ENCODE measurements at regions not wholly inside any gene's neighbourhood (a gene's known extent, or its start where the extent isn't known, plus 50 kb on each side); places are given as distances from the start of the nearest gene placed in this dataset.

- DNase-seq: no peak
These were observed 155.6 kb upstream of the HAAO start for GRCh38 chr2:42947809-42948600.

- DNase-seq: no peak
These were observed 152.5 kb upstream of the HAAO start for GRCh38 chr2:42944779-42945415.

- DNase-seq: no peak
These were observed 150.7 kb upstream of the HAAO start for GRCh38 chr2:42942990-42943493.

- no peak for DNase-seq
These were observed 150.0 kb upstream of the HAAO start for GRCh38 chr2:42942214-42942989.

GRCh38 chr2:42941633-42942176 lies 149.3 kb upstream of the HAAO start:
- no peak for DNase-seq

GRCh38 chr2:42939411-42940206 lies 147.2 kb upstream of the HAAO start:
- DNase-seq: no peak

GRCh38 chr2:42938671-42939370 lies 146.4 kb upstream of the HAAO start:
- DNase-seq: no peak

GRCh38 chr2:42937171-42937875 lies 144.9 kb upstream of the HAAO start:
- no peak for DNase-seq

- DNase-seq: no peak
These were observed 143.6 kb upstream of the HAAO start for GRCh38 chr2:42935692-42936671.

GRCh38 chr2:42934580-42935186 lies 142.3 kb upstream of the HAAO start:
- no peak for DNase-seq

- DNase-seq: no peak
These were observed 141.5 kb upstream of the HAAO start for GRCh38 chr2:42933824-42934254.

- no peak for DNase-seq
These were observed 140.1 kb upstream of the HAAO start for GRCh38 chr2:42932271-42933151.

GRCh38 chr2:42931818-42932195 lies 139.4 kb upstream of the HAAO start:
- no peak for DNase-seq

GRCh38 chr2:42931146-42931817 lies 138.9 kb upstream of the HAAO start:
- no peak for DNase-seq

- no peak for DNase-seq
These were observed 137.7 kb upstream of the HAAO start for GRCh38 chr2:42930025-42930581.

- no peak for DNase-seq
These were observed 137.2 kb upstream of the HAAO start for GRCh38 chr2:42929546-42930024.

All from NCI-H1092 (cell line).